ENCODE measurements at regions not wholly inside any gene's neighbourhood (a gene's known extent, or its start where the extent isn't known, plus 50 kb on each side); places are given as distances from the start of the nearest gene placed in this dataset.

DNA sequence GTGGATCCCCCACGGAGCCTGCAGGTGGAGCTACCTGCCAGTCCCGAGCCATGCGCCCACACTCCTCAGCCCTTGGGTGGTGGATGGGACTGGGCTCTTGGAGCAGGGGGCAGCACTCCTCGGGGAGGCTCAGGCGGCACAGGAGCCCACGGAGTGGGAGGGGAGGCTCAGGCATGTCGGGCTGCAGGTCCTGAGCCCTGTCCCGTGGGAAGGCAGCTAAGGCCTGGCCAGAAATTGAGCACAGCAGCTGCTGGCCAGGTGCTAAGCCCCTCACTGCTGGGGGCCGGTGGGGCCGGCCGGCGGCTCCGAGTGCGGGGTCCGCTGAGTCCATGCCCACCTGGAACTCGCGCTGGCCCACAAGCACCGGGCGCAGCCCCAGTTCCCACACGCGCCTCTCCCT, 91.7 kb upstream of the ACVR1 start:
- no peaks in the 10 kb centered on the region for H3K36me3 ChIP-seq (ENCODE audit: low read depth)
- TF ChIP-seq, protein P1, sequence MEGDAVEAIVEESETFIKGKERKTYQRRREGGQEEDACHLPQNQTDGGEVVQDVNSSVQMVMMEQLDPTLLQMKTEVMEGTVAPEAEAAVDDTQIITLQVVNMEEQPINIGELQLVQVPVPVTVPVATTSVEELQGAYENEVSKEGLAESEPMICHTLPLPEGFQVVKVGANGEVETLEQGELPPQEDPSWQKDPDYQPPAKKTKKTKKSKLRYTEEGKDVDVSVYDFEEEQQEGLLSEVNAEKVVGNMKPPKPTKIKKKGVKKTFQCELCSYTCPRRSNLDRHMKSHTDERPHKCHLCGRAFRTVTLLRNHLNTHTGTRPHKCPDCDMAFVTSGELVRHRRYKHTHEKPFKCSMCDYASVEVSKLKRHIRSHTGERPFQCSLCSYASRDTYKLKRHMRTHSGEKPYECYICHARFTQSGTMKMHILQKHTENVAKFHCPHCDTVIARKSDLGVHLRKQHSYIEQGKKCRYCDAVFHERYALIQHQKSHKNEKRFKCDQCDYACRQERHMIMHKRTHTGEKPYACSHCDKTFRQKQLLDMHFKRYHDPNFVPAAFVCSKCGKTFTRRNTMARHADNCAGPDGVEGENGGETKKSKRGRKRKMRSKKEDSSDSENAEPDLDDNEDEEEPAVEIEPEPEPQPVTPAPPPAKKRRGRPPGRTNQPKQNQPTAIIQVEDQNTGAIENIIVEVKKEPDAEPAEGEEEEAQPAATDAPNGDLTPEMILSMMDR (IDR thresholded peaks at IDR 0.05; ENCODE audit: poor library complexity, severe bottlenecking) = no peak

DNA sequence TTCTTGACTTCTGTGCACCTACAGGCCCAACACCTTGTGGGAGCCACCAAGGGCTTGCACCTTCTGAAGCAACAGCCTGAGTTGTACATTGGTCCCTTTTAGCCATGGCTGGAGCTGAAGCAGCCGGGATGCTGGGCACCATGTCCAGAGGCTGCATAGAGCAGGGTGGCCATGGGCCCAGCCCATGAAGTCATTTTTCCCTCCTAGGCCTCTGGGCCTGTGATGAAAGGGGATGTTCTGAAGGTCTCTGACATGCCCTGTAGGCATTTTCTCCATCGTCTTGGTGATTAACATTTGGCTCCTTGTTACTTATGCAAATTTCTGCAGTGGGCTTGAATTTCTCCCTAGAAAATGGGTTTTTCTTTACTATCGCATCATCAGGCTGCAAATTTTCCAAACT, 83.1 kb upstream of the ACVR1 start:
- Histone ChIP-seq H3K36me3 (ENCODE audit: low read depth) (no peaks in the 10 kb centered on the region), H3K4me3 (ENCODE audit: severe bottlenecking) (no peak overlapping the region), H3K9me3 (ENCODE audit: severe bottlenecking) (no peaks in the 10 kb centered on the region), H3K27ac (ENCODE audit: poor library complexity, severe bottlenecking) (no peak overlapping the region), H3K4me1 (ENCODE audit: insufficient read depth, poor library complexity, severe bottlenecking) (no peaks in the 10 kb centered on the region), H3K27me3 (ENCODE audit: insufficient read depth, poor library complexity, severe bottlenecking) (no peaks in the 10 kb centered on the region)
- ATAC-seq (ENCODE audit: low read depth) = no peak
- TF ChIP-seq, protein P1 (IDR thresholded peaks at IDR 0.05; ENCODE audit: poor library complexity, severe bottlenecking) = no peak
- no peak for DNase-seq (ENCODE audit: low spot score)

More for the DNA sequence above, 91.7 kb upstream of the ACVR1 start:
- no peak for ATAC-seq (ENCODE audit: low read depth)
- H3K4me3 ChIP-seq (ENCODE audit: severe bottlenecking) = no peak overlapping the region
- no peaks in the 10 kb centered on the region for H3K4me1 ChIP-seq (ENCODE audit: insufficient read depth, poor library complexity, severe bottlenecking)
- no peaks in the 10 kb centered on the region for H3K27me3 ChIP-seq (ENCODE audit: insufficient read depth, poor library complexity, severe bottlenecking)
- DNase-seq (ENCODE audit: low spot score) = no peak
- no peak overlapping the region for H3K27ac ChIP-seq (ENCODE audit: poor library complexity, severe bottlenecking)
- no peaks in the 10 kb centered on the region for H3K9me3 ChIP-seq (ENCODE audit: severe bottlenecking)

DNA sequence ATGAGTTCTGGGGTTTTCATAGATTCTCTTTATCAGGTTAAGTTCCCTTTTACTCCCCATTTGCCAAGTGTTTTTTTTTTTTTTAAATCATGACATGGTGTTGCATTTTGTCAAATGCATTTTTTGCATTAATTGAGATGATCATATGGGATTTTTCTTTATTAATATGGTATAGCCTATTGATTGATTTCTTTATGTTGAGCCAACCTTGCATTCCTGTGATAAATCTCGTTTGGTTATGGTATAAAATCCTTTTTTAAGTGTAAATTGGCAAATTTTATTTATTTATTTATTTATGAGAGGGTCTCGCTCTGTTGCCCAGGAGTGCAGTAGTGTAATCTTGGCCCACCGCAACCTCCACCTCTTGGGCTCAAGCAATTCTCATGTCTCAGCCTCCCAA, 81.5 kb upstream of the ACVR1 start:
- Histone ChIP-seq H3K4me3 (ENCODE audit: severe bottlenecking) (no peak overlapping the region), H3K9me3 (ENCODE audit: severe bottlenecking) (no peaks in the 10 kb centered on the region)

DNA sequence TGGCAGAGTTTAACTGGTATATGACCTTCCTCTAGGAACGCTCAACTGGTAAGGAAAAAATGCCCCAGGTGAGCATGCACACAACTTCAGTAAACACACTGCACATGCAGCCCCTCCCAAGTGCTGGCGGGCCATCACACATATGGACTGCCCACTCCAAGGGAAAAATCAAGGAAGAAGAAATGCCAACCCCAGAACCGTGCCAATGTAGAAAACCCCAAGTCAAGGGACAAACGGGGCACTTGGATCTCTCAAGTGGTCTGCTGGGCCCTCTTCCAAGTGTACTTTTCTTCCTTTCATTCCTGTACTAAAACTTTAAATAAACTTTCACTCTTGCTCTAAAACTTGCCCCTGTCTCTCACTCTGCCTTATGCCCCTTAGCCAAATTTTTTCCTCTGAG, 76.4 kb upstream of the ACVR1 start:
- H3K27ac ChIP-seq (ENCODE audit: poor library complexity, severe bottlenecking) = no peak overlapping the region
- no peaks in the 10 kb centered on the region for H3K27me3 ChIP-seq (ENCODE audit: insufficient read depth, poor library complexity, severe bottlenecking)
- TF ChIP-seq, protein P1 (IDR thresholded peaks at IDR 0.05; ENCODE audit: poor library complexity, severe bottlenecking) = no peak
- H3K36me3 ChIP-seq (ENCODE audit: low read depth) = no peaks in the 10 kb centered on the region
- no peaks in the 10 kb centered on the region for H3K9me3 ChIP-seq (ENCODE audit: severe bottlenecking)
- H3K4me1 ChIP-seq (ENCODE audit: insufficient read depth, poor library complexity, severe bottlenecking) = no peaks in the 10 kb centered on the region
- ATAC-seq (ENCODE audit: low read depth) (no peak), DNase-seq (ENCODE audit: low spot score) (no peak)
- H3K4me3 ChIP-seq (ENCODE audit: severe bottlenecking) = no peak overlapping the region

More for the DNA sequence above, 81.5 kb upstream of the ACVR1 start:
- Histone ChIP-seq H3K27me3 (ENCODE audit: insufficient read depth, poor library complexity, severe bottlenecking) (no peaks in the 10 kb centered on the region), H3K27ac (ENCODE audit: poor library complexity, severe bottlenecking) (no peak overlapping the region), H3K36me3 (ENCODE audit: low read depth) (no peaks in the 10 kb centered on the region), H3K4me1 (ENCODE audit: insufficient read depth, poor library complexity, severe bottlenecking) (no peaks in the 10 kb centered on the region)
- TF ChIP-seq, protein P1 (IDR thresholded peaks at IDR 0.05; ENCODE audit: poor library complexity, severe bottlenecking) = no peak
- no peak for ATAC-seq (ENCODE audit: low read depth)
- no peak for DNase-seq (ENCODE audit: low spot score)

DNA sequence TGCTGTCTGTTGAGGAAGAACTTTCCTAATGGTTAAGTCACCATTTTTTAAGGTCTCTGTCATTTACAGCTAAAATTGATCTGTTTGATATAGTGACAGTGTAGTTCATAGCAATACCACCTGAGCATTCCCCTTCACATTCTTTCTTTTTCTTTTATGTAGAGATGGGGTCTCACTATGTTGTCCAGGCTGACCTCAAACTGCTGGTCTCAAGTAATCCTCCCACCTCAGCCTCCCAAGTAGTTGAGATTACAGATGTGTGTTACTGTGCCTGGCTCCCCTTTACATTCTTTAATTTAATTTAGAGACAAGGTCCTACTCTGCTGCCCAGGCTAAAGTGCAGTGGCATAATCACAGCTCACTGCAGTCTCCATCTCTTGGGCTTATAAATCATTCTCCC, 72.7 kb upstream of the ACVR1 start:
- H3K9me3 ChIP-seq (ENCODE audit: severe bottlenecking) = no peaks in the 10 kb centered on the region
- H3K27me3 ChIP-seq (ENCODE audit: insufficient read depth, poor library complexity, severe bottlenecking) = no peaks in the 10 kb centered on the region
- no peak overlapping the region for H3K27ac ChIP-seq (ENCODE audit: poor library complexity, severe bottlenecking)
- no peak for DNase-seq (ENCODE audit: low spot score)
- no peak for ATAC-seq (ENCODE audit: low read depth)
- no peaks in the 10 kb centered on the region for H3K4me1 ChIP-seq (ENCODE audit: insufficient read depth, poor library complexity, severe bottlenecking)
- H3K36me3 ChIP-seq (ENCODE audit: low read depth) = no peaks in the 10 kb centered on the region
- H3K4me3 ChIP-seq (ENCODE audit: severe bottlenecking) = no peak overlapping the region
- TF ChIP-seq, protein P1 (IDR thresholded peaks at IDR 0.05; ENCODE audit: poor library complexity, severe bottlenecking) = no peak
